Epidermal melanocyte (primary cell): ENCODE measurements at regions not wholly inside any gene's neighbourhood (a gene's known extent, or its start where the extent isn't known, plus 50 kb on each side); places are given as distances from the start of the nearest gene placed in this dataset.

Experiments
- DNase-seq: peaks from one replicate; pipeline ENCODE4 v3.0.0; 2011; ENCODE audit warnings: low spot score; ENCODE audit not compliant: insufficient read length

GRCh38 chr3:24834442-24834841, 339.8 kb upstream of the THRB start:
- DNase-seq = no peak

DNA sequence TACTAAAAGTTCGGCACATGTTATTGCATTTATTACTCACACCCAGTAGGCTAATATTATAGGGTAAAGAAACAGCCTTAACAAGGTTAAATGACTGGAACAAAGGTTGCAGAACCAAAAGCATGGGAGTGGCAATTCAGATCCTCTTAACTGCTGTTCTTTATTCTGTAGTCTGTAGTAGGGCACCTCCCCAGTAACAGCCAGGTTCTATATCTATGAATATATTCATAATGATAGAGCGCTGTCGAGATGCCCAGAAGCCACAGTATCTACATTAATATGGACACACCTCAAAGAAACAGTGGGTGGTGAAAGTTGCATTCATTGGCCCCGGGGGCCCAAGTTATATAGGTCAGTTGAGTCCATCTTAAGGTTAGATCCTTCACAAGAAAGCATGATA, 340.9 kb upstream of the THRB start:
- DNase-seq = no peak

DNA sequence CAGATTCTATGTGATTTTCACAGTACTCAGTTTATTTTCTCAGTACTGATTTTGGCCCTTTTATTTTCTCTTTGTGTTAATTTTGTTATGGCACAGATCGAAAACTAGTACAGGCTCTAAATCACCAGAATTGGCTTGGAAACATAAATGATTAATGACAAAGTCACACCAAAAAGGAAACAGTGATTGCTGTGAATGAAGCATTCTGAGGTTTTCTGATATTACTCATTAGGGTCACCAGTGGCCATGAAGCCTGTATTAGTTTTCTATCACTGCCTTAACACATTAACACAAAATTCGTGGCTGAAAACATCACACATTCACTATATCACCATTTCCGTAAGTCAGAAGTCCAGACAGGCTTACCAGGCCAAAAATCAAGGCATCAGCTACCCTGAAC, 343.0 kb upstream of the THRB start:
- no peak for DNase-seq

GRCh38 chr3:24838533-24838932, 343.9 kb upstream of the THRB start:
- DNase-seq = no peak

DNA sequence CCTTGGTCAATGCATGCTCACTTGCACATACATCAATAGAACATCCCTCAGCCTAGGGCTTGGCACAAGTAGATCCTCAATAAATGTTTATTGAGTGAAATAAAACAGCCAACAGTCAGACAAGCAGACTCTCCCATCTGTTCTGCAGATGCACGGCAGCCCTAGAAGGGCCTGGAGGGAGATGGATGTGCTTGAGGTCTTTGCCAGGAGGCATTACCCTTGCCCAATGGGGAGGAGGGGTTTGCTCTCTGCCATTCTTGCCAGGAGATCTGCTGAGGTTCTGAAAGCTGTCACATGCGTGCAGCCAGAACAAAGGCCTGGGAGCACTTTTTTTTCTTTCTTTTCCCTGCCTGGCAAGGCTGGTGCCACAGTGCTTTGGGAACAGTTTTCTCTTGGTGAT, 349.3 kb upstream of the THRB start:
- DNase-seq = peak; percentile 44

- DNase-seq = no peak
These were observed 351.0 kb upstream of the THRB start for GRCh38 chr3:24845524-24846155.

- no peak for DNase-seq
These were observed 351.7 kb upstream of the THRB start for GRCh38 chr3:24846286-24846860.

- DNase-seq = no peak
These were observed 355.6 kb upstream of the THRB start for GRCh38 chr3:24850245-24850644.

GRCh38 chr3:24853685-24854490, 359.2 kb upstream of the THRB start:
- no peak for DNase-seq

- DNase-seq = no peak
These were observed 360.1 kb upstream of the THRB start for GRCh38 chr3:24854748-24855147.

DNA sequence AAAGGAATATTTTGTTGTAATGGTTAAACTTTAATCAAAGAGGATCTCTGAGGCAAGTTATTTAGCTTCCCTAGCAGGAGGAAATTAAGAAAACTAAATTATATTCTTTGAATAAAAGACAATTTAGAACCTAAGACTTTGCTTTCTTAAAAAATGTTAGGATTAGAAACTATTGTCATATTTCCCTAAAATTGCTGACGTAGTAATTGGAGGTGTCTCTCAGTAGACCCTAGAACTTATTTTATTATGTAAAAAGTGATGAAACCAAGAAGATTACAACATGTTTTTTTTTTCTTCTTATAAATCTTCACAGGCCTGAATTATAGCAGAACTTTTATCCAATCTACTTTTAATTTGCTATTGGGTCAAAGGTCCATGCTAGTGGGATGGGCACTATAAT, 363.3 kb upstream of the THRB start:
- DNase-seq = no peak

- no peak for DNase-seq
These were observed 368.6 kb upstream of the THRB start for GRCh38 chr3:24863215-24863614.

DNA sequence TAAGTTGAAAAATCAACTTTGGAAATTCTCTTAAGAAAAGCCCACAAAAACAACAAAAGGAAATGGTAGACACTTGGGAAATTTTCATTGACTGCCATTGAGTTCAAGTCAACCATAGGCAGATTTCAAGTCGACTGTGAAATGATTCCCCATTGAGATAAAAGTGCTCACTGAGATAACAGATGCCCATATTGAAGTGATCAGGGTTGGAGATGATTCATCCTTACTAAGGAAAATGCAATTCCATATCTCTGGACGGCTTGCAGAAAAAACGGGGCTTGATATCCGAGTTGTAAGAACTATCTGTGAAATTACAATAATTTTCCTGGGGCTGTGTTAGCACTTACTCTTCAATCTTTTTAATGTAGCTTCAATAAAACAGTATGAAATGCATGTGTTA, 373.1 kb upstream of the THRB start:
- no peak for DNase-seq

- no peak for DNase-seq
These were observed 386.6 kb upstream of the THRB start for GRCh38 chr3:24881239-24881638.

GRCh38 chr3:24886501-24886900, 391.9 kb upstream of the THRB start:
- no peak for DNase-seq

DNA sequence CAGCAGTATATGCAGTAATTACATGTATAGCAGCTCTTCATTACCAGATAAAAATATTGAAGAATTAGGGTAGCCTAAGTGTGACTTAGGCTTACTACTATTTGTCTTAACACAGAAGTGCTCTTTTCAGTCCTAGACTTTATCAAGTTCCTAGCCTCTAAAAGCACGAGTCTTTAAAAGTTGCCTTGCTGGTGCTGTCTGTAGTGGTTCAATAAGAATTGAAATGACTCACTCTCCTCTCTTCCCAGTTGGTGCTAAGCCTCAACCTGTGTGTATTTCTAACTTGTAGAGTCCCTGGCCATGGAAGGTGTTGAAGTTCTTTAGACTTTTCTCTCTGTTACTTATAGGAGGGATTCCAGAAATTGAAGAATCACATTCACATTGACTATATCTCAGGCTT, 395.4 kb upstream of the THRB start:
- no peak for DNase-seq

- DNase-seq = peak; percentile 16
These were observed 404.7 kb upstream of the THRB start for GRCh38 chr3:24899373-24899772.

DNA sequence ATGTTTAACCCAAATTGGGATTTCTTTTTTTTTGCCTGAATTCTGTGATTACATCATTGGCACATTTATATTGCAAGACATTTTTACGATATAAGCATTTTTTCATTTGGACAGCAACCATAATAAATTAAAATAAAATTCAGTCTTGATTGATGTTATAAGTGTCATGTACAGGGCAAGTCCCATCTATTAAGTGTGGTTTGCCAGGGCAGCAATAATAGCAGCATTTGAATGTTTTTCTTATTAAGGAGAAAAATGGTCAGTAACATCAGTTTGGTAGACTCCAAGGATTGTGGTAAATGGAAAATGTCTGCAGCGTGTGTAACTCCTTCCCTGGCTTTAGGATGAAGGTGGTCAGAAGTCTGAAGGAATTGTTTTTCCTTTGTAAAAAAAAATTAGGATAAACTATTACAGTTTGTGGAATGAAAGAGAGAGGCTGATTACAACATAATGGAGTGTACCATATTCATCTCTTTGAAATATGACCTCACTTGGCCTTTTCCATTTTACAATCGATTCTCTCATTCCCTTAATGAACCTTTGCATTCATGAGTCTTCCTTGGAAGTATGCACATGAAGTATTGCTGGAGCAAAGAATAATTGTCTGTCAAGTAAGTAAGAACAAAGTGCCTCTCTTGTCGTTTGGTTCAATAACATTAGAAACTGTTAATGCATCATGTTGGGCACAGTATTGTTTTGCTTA, 405.4 kb upstream of the THRB start:
- DNase-seq = no peak

DNA sequence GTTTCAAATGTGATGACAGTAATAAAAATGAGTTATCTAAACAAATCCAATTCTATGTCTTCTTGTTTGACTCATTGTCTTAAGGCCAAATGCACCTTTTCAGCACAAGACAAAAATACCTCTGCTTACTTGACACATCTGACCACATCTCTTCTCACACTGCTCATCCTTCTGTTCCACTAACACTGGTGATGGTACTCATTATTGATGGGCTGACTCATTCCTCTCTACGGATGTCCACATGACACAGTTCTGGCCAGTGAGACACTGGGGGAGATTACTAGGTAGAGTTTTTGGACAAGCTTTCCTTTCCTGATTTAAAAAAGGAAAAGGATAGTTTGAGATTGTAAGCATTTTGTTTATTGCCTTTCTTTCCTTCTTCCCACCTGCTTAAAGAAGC, 410.6 kb upstream of the THRB start:
- DNase-seq = no peak

GRCh38 chr3:24907106-24907505, 412.5 kb upstream of the THRB start:
- DNase-seq = no peak

DNA sequence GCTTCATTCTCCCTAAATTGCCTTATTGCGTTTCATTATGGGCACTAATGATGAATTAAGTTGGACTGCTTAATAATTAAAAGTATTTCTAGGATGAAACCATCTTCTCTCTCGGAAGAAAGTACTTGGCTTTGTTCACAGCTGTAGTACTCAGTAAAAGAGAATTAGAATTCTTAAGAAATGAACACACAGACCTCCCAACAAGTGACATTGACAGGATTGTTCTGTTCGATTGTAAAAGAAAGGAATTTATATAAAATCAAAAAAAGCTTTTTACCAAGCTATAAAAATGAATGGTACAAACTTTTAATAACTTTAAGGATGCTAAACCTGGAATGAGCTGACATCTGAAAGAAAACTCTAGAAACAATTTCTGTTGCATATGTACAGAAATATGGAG, 416.4 kb upstream of the THRB start:
- no peak for DNase-seq

- no peak for DNase-seq
These were observed 421.0 kb upstream of the THRB start for GRCh38 chr3:24915639-24916038.
